GM18909 (cell line): ENCODE measurements at regions not wholly inside any gene's neighbourhood (a gene's known extent, or its start where the extent isn't known, plus 50 kb on each side); places are given as distances from the start of the nearest gene placed in this dataset.

Source experiments
- ATAC-seq: cut with Tn5 transposase; IDR thresholded peaks from one replicate; pipeline ENCODE4 v1.9.1; 2021; ENCODE audit warnings: mild to moderate bottlenecking; ENCODE audit not compliant: unreplicated experiment, poor library complexity

DNA sequence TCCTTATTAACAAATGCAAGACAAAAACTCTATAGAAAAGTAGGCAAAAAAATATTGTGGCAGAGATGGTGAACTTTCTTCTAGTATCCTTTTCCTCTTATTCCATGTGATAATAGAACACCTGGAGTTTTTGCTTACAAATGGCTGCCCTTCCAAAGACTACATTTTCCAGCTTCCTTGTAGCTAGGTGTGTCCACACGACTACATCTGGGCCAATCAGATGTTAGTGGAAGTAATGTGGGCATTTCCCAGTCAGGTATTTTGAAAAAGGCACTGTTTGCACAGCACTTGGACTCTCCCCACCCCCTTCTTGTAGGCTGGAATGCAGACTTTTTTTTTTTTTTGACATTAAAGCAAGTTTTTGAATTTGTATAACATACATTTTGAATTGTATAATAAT is 105.5 kb upstream of the TBX20 start:
- no peak for ATAC-seq

GRCh38 chr7:35356495-35356894 is 102.6 kb upstream of the TBX20 start:
- no peak for ATAC-seq

DNA sequence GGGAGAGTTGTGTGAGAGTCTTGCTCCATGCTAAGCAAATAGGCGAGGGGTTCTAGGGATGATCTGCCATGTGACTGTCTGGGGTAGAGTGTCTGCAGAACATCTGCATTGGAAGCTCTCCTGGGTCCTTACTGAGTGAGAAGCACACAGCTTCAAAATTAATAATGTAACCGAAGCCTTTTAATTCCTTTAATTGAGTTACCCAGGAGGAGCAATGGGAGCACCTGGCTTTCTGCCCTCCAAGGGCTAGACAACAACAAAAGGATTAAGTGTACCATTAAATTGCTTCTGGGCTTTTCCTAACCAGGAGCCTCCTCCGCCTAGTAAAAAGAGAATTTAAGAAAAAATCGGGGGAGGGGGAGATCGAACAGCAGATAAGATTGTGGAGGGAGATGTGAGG is 102.0 kb upstream of the TBX20 start:
- no peak for ATAC-seq

GRCh38 chr7:35355199-35355598 is 101.3 kb upstream of the TBX20 start:
- no peak for ATAC-seq

DNA sequence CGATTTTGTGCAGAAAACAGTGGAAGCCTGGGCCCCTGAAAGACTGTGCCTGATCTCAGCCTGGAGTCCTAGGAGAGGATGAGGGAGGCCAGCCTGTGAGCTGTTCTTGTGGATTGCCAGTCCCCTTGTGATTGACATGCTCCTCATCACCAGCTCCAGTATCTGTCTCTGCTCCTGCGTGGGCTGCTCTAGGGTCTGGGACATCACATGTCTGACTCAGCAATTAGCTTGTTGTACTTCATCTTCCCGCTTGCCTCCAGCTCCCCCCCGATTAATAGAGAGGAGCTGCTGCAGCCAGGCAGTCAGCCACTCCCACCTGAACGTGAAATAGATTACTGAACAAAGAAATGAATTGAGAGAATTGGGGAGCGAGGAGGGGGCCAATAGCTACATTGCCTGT is 99.6 kb upstream of the TBX20 start:
- ATAC-seq, result no peak

DNA sequence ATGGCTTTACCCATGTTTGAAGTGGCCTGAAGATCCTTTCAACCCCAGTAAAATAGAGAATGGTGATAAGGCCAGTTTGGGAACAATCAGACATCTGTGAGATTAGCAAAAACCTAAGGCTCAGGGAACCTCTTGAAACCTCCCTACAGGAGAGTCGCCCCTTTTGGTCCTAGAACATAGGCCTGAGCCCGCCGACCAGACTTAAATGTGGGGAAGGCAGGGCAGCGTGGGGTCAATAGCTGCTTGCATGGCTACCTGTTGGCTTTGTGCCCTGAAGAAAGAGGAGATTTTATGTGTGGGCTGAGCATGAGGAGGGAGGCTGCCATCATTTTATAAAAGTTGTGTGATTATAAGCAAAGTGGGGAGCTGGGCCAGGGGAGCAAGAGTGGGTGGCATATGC is 97.6 kb upstream of the TBX20 start:
- ATAC-seq, result no peak

DNA sequence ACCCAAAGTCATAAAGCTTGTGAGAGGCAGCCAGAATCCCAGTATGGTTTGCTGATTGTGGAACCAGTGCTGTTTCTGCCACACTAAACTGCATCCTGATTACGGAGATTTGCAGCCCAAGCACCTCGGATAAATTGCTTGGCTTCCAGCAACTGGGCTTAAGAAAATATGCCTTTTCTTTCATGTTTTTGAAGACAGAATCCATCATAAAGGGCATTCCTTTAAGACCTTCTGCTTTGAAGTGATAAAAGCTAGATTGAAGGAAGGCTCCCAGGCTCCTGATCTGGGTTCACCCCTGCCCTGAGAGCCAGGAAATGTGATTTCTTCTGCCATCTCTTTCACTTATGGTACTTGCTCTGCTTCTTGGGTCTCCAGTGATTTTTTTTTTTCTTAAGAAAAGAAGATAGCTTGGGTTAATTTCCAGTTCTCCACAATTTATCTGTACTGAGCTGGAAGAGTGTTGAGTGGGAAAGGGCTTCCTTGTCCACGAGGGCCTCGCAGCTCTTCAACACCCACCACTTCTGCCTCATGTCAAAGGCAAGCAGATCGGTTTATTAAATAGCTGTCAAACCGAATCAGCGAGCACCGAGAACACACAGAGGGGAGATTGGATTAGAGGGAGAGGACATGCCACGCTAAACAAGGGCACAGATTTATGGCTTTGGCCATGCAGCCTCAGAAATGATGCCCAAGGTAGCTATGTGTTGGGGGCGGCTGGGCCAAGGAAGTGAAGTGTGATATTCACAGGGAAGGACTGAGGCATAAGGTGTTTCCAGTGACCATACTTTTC is 94.9 kb upstream of the TBX20 start:
- no peak for ATAC-seq

- ATAC-seq, result no peak
Observed at GRCh38 chr7:35342786-35343185, 88.9 kb upstream of the TBX20 start.

DNA sequence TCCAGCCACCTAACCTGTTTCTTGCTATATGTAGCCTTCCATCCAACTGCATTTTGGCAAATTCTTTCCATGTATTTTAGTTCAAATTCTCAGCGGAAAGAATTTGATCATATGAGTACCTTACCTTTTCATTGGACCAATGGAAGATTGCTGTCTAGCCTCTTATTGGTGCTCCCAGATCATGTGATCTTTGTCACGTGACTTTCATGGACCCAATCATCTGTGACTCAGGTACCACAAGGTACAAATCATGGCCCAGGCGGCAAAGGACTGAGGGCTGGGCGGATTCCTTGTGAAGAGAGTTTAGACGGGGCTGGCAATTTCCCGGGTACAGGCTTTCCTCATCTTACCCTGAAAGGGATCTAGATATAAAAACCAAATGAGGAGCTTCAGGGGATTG is 85.9 kb upstream of the TBX20 start:
- ATAC-seq, result no peak

DNA sequence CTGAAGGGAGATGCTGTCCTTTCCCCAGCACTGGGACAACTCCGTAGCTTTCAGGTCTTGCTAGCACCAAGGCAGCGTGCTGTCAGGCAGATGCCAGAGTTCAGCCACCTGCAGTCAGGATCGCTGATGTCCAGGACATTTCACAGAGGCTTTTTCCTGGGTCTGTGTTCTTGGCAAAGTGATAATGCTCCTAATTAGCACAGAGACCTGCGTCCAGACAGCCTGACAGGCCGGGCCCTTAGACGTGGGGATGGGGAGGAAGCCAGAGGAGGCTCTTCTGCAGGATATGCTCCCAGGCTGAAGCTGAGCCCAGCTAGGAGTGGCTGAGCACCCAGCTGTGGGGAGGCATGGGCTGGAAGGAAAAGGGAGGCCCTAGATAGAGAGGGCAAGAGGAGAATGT is 82.5 kb upstream of the TBX20 start:
- ATAC-seq, result no peak

- ATAC-seq, result no peak
Observed at GRCh38 chr7:35334506-35334905, 80.6 kb upstream of the TBX20 start.

- ATAC-seq, result no peak
Observed at GRCh38 chr7:35333265-35333664, 79.4 kb upstream of the TBX20 start.

GRCh38 chr7:35331730-35332678 is 78.1 kb upstream of the TBX20 start:
- ATAC-seq, result no peak

- ATAC-seq, result no peak
Observed at GRCh38 chr7:35329026-35329425, 75.1 kb upstream of the TBX20 start.

- ATAC-seq, result no peak
Observed at GRCh38 chr7:35319606-35320005, 65.7 kb upstream of the TBX20 start.

DNA sequence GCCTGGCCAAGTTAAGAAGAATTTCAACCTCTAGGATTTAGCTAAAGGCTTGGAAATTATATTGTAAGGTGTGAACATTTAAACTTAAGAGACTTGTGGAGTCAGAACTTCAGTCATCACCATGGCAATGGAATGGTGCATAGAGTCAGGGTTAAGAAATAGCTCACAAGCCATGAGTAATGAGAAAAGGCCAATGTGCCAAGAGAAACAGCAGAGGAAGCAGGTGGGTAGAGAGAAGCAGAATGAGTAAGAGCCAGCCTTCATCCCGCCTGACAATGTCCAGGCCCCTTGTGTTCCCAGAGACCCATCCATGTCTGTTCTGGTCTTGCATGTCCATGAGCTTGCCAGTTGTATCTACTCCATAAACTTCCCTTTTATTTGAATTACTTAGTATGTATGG is 62.6 kb upstream of the TBX20 start:
- no peak for ATAC-seq

DNA sequence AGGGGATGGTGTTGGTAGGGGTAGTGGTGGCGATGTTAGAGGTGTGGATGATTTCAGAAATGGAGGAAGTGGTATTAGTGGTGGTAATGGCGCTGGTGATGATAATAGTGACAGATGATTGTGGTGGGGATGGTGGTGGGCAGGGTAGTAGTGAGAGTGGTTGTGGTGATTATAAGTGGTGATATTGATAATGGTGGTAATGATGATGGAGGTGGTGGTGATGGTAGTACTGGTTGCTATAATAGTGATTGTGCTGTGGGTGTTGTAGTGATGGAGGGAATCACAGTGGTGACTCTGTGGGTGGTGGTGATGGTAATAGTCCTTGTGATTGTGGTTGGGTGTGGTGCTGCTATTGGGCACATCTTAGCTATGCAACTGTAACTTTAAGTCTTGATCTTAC is 61.6 kb upstream of the TBX20 start:
- no peak for ATAC-seq

GRCh38 chr7:35314354-35314753 is 60.5 kb upstream of the TBX20 start:
- no peak for ATAC-seq

GRCh38 chr7:35313575-35313974 is 59.7 kb upstream of the TBX20 start:
- ATAC-seq, result no peak
